Ascending aorta (tissue), 2 donors: ENCODE measurements at regions not wholly inside any gene's neighbourhood (a gene's known extent, or its start where the extent isn't known, plus 50 kb on each side); places are given as distances from the start of the nearest gene placed in this dataset.

Experiments
- DNase-seq, 2 donors: peaks; one replicate each; pipeline ENCODE4 v3.0.0-alpha.2; 2019; ENCODE audit warnings: low spot score in 2 of 2
- H3K27ac ChIP-seq, 2 donors: fragments of 200-600 bp; sonication (generic); one replicate each; pipeline ENCODE4 v1.5.1; 2016 to 2017; ENCODE audit warnings: mild to moderate bottlenecking in 1 of 2
- H3K27me3 ChIP-seq: fragments of 200-600 bp; sonication (generic); one replicate; pipeline ENCODE4 v1.5.1; 2017
- H3K36me3 ChIP-seq, 2 donors: fragments of 200-600 bp; sonication (generic); one replicate each; pipeline ENCODE4 v1.5.1; 2016
- H3K4me1 ChIP-seq, 2 donors: fragments of 200-600 bp; sonication (generic); one replicate each; pipeline ENCODE4 v1.5.1; 2016 to 2017; ENCODE audit warnings: mild to moderate bottlenecking in 1 of 2
- H3K4me3 ChIP-seq, 2 donors: fragments of 200-600 bp; sonication (generic); one replicate each; pipeline ENCODE4 v1.5.1; 2016 to 2017; ENCODE audit warnings: mild to moderate bottlenecking in 1 of 2
- H3K9me3 ChIP-seq, 2 donors: fragments of 200-600 bp; sonication (generic); one replicate each; pipeline ENCODE4 v1.5.1; 2016
- intact Hi-C: fragments of 100-400 bp; cut with DNase I; formaldehyde crosslinking; loops from one replicate; pipeline ENCODE4 v1.15.1; 2023
- TF ChIP-seq, protein P1 (sequence below), 3 experiments: fragments of 200-600 bp in 2 of 3; fragments of 450-650 bp in 1 of 3; sonication (generic) in 2 of 3; IDR thresholded peaks; one replicate each; pipeline ENCODE4 v1.5.1; 2016 to 2019; ENCODE audit warnings: antibody characterized with exemption in 3 of 3, mild to moderate bottlenecking in 1 of 3, moderate library complexity in 1 of 3

- no peak overlapping the region for H3K4me3 ChIP-seq
- H3K27ac ChIP-seq, result no peak overlapping the region
- no peaks in the 10 kb centered on the region for H3K9me3 ChIP-seq
- TF ChIP-seq, protein P1, sequence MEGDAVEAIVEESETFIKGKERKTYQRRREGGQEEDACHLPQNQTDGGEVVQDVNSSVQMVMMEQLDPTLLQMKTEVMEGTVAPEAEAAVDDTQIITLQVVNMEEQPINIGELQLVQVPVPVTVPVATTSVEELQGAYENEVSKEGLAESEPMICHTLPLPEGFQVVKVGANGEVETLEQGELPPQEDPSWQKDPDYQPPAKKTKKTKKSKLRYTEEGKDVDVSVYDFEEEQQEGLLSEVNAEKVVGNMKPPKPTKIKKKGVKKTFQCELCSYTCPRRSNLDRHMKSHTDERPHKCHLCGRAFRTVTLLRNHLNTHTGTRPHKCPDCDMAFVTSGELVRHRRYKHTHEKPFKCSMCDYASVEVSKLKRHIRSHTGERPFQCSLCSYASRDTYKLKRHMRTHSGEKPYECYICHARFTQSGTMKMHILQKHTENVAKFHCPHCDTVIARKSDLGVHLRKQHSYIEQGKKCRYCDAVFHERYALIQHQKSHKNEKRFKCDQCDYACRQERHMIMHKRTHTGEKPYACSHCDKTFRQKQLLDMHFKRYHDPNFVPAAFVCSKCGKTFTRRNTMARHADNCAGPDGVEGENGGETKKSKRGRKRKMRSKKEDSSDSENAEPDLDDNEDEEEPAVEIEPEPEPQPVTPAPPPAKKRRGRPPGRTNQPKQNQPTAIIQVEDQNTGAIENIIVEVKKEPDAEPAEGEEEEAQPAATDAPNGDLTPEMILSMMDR (IDR thresholded peaks at IDR 0.05), result no peak
- no peaks in the 10 kb centered on the region for H3K4me1 ChIP-seq
- DNase-seq, result no peak
- no peaks in the 10 kb centered on the region for H3K27me3 ChIP-seq
- no peaks in the 10 kb centered on the region for H3K36me3 ChIP-seq
- intact Hi-C loops, result no loop called here
These were observed 1218.0 kb downstream of the NSUN3 start for GRCh38 chr3:95280711-95281352.

- no peaks in the 10 kb centered on the region for H3K9me3 ChIP-seq
- no peak overlapping the region for H3K27ac ChIP-seq
- DNase-seq, result no peak
- TF ChIP-seq, protein P1 (IDR thresholded peaks at IDR 0.05), result no peak
- H3K27me3 ChIP-seq, result no peaks in the 10 kb centered on the region
- intact Hi-C loops, result no loop called here
- no peak overlapping the region for H3K4me3 ChIP-seq
- H3K36me3 ChIP-seq, result no peaks in the 10 kb centered on the region
- no peaks in the 10 kb centered on the region for H3K4me1 ChIP-seq
These were observed 1226.4 kb downstream of the NSUN3 start for GRCh38 chr3:95289295-95289694.

DNA sequence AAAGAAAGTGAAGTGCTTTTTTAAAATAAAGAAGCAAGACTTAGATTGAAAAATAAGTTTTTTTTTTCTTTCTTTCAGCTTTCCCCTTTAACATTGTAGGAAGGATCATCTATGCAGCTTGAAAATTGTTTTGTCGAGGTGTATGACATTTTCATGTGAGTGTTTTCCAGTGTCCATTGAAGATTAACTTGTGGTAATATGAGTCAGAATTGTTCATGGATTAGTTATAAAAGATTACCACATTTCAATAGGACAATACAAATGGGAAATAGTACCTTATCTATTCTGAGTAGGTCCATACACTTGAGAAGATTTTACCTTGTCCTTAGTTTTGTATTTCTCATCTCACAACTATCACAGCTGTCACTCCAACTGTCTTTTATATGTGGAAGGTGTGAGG lies 1234.7 kb downstream of the NSUN3 start:
- DNase-seq, result no peak
- no peak overlapping the region for H3K27ac ChIP-seq
- no peaks in the 10 kb centered on the region for H3K36me3 ChIP-seq
- no peaks in the 10 kb centered on the region for H3K27me3 ChIP-seq
- TF ChIP-seq, protein P1 (IDR thresholded peaks at IDR 0.05), result no peak
- no peak overlapping the region for H3K4me3 ChIP-seq
- intact Hi-C loops, result no loop called here
- H3K9me3 ChIP-seq, result no peaks in the 10 kb centered on the region
- H3K4me1 ChIP-seq, result no peaks in the 10 kb centered on the region

DNA sequence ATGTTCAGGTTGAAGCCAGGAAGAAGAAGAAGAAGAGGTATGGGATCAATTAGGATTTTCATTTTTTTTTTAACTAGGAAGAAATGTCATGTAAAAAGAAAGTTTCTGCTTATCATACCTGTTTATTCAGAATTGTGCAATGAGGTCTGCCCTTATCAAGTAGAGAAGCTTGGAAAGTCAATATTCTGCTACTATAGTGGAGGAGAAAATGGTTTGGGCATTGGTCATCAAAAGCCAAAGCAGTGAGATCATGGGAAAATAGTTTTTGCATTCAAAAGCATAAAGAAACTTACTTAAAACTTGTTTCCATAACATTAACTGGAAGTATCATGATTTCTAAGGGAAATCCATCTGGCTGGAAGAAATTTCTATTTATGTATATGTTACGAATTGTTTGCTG lies 1239.2 kb downstream of the NSUN3 start:
- Histone ChIP-seq H3K9me3 (no peaks in the 10 kb centered on the region), H3K4me3 (no peak overlapping the region), H3K27me3 (no peaks in the 10 kb centered on the region), H3K4me1 (no peaks in the 10 kb centered on the region), H3K27ac (no peak overlapping the region), H3K36me3 (no peaks in the 10 kb centered on the region)
- intact Hi-C loops, result no loop called here
- DNase-seq, result no peak
- TF ChIP-seq, protein P1 (IDR thresholded peaks at IDR 0.05), result no peak

DNA sequence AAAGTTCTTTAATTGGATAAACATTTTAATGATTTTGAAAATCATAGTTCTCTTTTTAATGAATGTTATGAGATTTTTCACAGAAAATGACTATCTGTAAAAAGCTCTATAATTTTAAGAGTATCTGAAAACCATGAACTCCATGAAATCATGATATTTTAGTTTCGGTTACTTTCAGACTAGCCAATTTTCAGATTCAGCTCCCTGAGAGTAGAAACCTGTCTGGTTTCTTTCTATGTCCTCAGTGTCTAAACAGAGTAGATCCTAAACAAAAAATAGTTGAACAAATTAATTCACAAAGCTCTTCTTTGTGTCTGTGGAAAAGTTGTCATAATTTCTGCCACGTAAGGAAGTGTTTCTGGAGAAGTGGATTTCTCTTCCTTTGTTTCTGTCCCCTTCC lies 1247.7 kb downstream of the NSUN3 start:
- H3K9me3 ChIP-seq, result no peaks in the 10 kb centered on the region
- intact Hi-C loops, result no loop called here
- no peak overlapping the region for H3K4me3 ChIP-seq
- H3K27me3 ChIP-seq, result no peaks in the 10 kb centered on the region
- no peaks in the 10 kb centered on the region for H3K4me1 ChIP-seq
- TF ChIP-seq, protein P1 (IDR thresholded peaks at IDR 0.05), result no peak
- no peaks in the 10 kb centered on the region for H3K36me3 ChIP-seq
- DNase-seq, result no peak
- H3K27ac ChIP-seq, result no peak overlapping the region

GRCh38 chr3:95311272-95311671 lies 1248.4 kb downstream of the NSUN3 start:
- no peaks in the 10 kb centered on the region for H3K36me3 ChIP-seq
- H3K9me3 ChIP-seq, result peaks cover 0 to 4% of the 10 kb centered on the region in 2 donors
- no peak overlapping the region for H3K27ac ChIP-seq
- intact Hi-C loops, result no loop called here
- H3K27me3 ChIP-seq, result no peaks in the 10 kb centered on the region
- DNase-seq, result no peak
- H3K4me1 ChIP-seq, result no peaks in the 10 kb centered on the region
- TF ChIP-seq, protein P1 (IDR thresholded peaks at IDR 0.05), result no peak
- H3K4me3 ChIP-seq, result no peak overlapping the region
